Neural cell (in vitro differentiated cells): ENCODE measurements at regions not wholly inside any gene's neighbourhood (a gene's known extent, or its start where the extent isn't known, plus 50 kb on each side); places are given as distances from the start of the nearest gene placed in this dataset.

ENCODE experiments used
- H2AFZ ChIP-seq: fragments of 200-600, 300-800 bp; sonication (generic), shearing (Covaris generic); 2 replicates; pipeline ENCODE4 v1.6.0; 2014; ENCODE audit warnings: low read depth, mild to moderate bottlenecking, antibody characterized with exemption, low read length, moderate library complexity
- H3F3A ChIP-seq: fragments of 200-600 bp; shearing (Covaris generic); 2 replicates; pipeline ENCODE4 v1.6.1; 2016; ENCODE audit warnings: mild to moderate bottlenecking, moderate library complexity, mixed read lengths, antibody characterized with exemption, low read length; ENCODE audit not compliant: insufficient read depth, poor library complexity, severe bottlenecking
- H3K27ac ChIP-seq: fragments of 200-600, 300-800 bp; sonication (generic), shearing (Covaris generic); 2 replicates; pipeline ENCODE4 v1.5.1; 2014; ENCODE audit warnings: mild to moderate bottlenecking, low read length, moderate library complexity
- H3K27me3 ChIP-seq: fragments of 300-800, 200-600 bp; sonication (generic), shearing (Covaris generic); 2 replicates; pipeline ENCODE4 v1.6.0; 2014; ENCODE audit warnings: mild to moderate bottlenecking, low read depth, low read length, moderate library complexity; ENCODE audit not compliant: insufficient read depth
- H3K36me3 ChIP-seq: fragments of 300-800, 200-600 bp; sonication (generic), shearing (Covaris generic); 2 replicates; pipeline ENCODE4 v1.5.1; 2014; ENCODE audit warnings: mild to moderate bottlenecking, antibody characterized with exemption, low read length, moderate library complexity; ENCODE audit not compliant: insufficient read depth
- H3K4me2 ChIP-seq: fragments of 300-800, 200-600 bp; sonication (generic), shearing (Covaris generic); 2 replicates; pipeline ENCODE4 v1.6.0; 2014; ENCODE audit warnings: mild to moderate bottlenecking, low read length
- H3K4me3 ChIP-seq: fragments of 300-800, 200-600 bp; sonication (generic), shearing (Covaris generic); 2 replicates; pipeline ENCODE4 v1.5.1; 2014; ENCODE audit warnings: mild to moderate bottlenecking, low read length, moderate library complexity
- H3K79me2 ChIP-seq: fragments of 200-600 bp; shearing (Covaris generic); replicated peaks from 2 replicates; pipeline ENCODE4 v1.6.0; 2014; ENCODE audit warnings: mild to moderate bottlenecking, low read length, moderate library complexity; ENCODE audit not compliant: insufficient read depth
- H3K9ac ChIP-seq: fragments of 300-800, 200-600 bp; sonication (generic), shearing (Covaris generic); 2 replicates; pipeline ENCODE4 v1.6.1; 2016; ENCODE audit warnings: mild to moderate bottlenecking, low read length, mixed read lengths
- H3K9me2 ChIP-seq: fragments of 200-600 bp; shearing (Covaris generic); 2 replicates; pipeline ENCODE4 v1.6.1; 2016; ENCODE audit warnings: mild to moderate bottlenecking, low read length, mixed read lengths; ENCODE audit not compliant: insufficient read depth
- H3K9me3 ChIP-seq: fragments of 200-600, 300-800 bp; sonication (generic), shearing (Covaris generic); 2 replicates; pipeline ENCODE4 v1.6.1; 2016; ENCODE audit warnings: mild to moderate bottlenecking, mixed run types, low read length, moderate library complexity, mixed read lengths
- H4K20me1 ChIP-seq: fragments of 200-600 bp; shearing (Covaris generic); 2 replicates; pipeline ENCODE4 v1.6.1; 2016; ENCODE audit warnings: mild to moderate bottlenecking, mixed run types; ENCODE audit not compliant: insufficient read depth
- EP300 ChIP-seq: fragments of 450-650 bp; conservative IDR thresholded peaks from 2 replicates; pipeline ENCODE4 v1.6.1; 2014; ENCODE audit warnings: antibody characterized with exemption, mild to moderate bottlenecking, moderate library complexity; ENCODE audit not compliant: poor library complexity, severe bottlenecking
- EZH2 ChIP-seq: fragments of 200-600, 300-800 bp; shearing (Covaris generic), sonication (generic); IDR thresholded peaks from 2 replicates; pipeline ENCODE4 v1.6.1; 2014; ENCODE audit warnings: antibody characterized with exemption, low read length, borderline replicate concordance, mild to moderate bottlenecking; ENCODE audit not compliant: insufficient read depth, poor library complexity, severe bottlenecking
- MXI1 ChIP-seq: fragments of 450-650 bp; conservative IDR thresholded peaks from 2 replicates; pipeline ENCODE4 v1.6.1; 2014; ENCODE audit warnings: antibody characterized with exemption, mild to moderate bottlenecking; ENCODE audit not compliant: poor library complexity, severe bottlenecking
- POLR2AphosphoS5 ChIP-seq: IDR thresholded peaks from 2 replicates; pipeline ENCODE4 v1.6.1; 2012
- RAD21 ChIP-seq: fragments of 450-650 bp; conservative IDR thresholded peaks from 2 replicates; pipeline ENCODE4 v1.6.1; 2014; ENCODE audit warnings: antibody characterized with exemption, mild to moderate bottlenecking, moderate library complexity
- SMC3 ChIP-seq: fragments of 450-650 bp; conservative IDR thresholded peaks from 2 replicates; pipeline ENCODE4 v1.6.1; 2014; ENCODE audit warnings: antibody characterized with exemption, mild to moderate bottlenecking, moderate library complexity; ENCODE audit not compliant: poor library complexity
- TAF1 ChIP-seq: IDR thresholded peaks from 2 replicates; pipeline ENCODE4 v1.6.1; 2012; ENCODE audit warnings: low read depth
- TF ChIP-seq, protein P1 (sequence below): fragments of 450-650 bp; IDR thresholded peaks from 2 replicates; pipeline ENCODE4 v1.5.1; 2014; ENCODE audit warnings: antibody characterized with exemption, mild to moderate bottlenecking, moderate library complexity; ENCODE audit not compliant: poor library complexity, severe bottlenecking
- TF ChIP-seq, protein P2 (sequence below): IDR thresholded peaks from 2 replicates; pipeline ENCODE4 v1.6.1; 2012; ENCODE audit warnings: borderline replicate concordance

DNA sequence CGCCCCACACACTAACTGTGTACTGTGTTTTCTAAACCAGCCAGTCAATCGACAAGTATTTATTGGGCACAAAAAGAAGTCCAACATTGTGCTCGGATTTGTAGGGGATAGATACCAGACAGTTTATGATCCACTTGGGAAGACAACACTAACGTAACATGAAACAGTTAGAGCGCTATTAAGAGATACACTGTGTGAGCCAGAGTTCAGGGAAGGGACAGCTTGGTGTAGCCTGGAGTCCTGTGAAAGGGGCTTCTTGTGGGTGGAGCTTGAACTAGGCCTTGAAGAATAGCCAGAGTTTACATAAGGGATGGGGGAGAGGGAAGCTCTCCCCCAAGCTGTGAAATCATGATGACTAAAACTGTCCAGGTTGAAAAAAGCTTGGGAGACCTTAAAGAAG, 176.4 kb upstream of the TCF4 start:
- no peak overlapping the region for H3K27ac ChIP-seq
- no peaks in the 10 kb centered on the region for H3K36me3 ChIP-seq
- no peaks in the 10 kb centered on the region for H3F3A ChIP-seq
- H2AFZ ChIP-seq = no peak overlapping the region
- no peaks in the 10 kb centered on the region for H3K9me3 ChIP-seq
- H3K79me2 ChIP-seq = no peaks in the 10 kb centered on the region
- H3K9ac ChIP-seq = no peak overlapping the region
- no peaks in the 10 kb centered on the region for H3K9me2 ChIP-seq
- H3K4me3 ChIP-seq = no peak overlapping the region
- no peaks in the 10 kb centered on the region for H3K27me3 ChIP-seq
- H4K20me1 ChIP-seq = no peaks in the 10 kb centered on the region
- TF ChIP-seq MXI1 (no peak), EZH2 (no peak), SMC3 (no peak), TAF1 (no peak), POLR2AphosphoS5 (no peak), EP300 (no peak), RAD21 (no peak)
- TF ChIP-seq, protein P1, sequence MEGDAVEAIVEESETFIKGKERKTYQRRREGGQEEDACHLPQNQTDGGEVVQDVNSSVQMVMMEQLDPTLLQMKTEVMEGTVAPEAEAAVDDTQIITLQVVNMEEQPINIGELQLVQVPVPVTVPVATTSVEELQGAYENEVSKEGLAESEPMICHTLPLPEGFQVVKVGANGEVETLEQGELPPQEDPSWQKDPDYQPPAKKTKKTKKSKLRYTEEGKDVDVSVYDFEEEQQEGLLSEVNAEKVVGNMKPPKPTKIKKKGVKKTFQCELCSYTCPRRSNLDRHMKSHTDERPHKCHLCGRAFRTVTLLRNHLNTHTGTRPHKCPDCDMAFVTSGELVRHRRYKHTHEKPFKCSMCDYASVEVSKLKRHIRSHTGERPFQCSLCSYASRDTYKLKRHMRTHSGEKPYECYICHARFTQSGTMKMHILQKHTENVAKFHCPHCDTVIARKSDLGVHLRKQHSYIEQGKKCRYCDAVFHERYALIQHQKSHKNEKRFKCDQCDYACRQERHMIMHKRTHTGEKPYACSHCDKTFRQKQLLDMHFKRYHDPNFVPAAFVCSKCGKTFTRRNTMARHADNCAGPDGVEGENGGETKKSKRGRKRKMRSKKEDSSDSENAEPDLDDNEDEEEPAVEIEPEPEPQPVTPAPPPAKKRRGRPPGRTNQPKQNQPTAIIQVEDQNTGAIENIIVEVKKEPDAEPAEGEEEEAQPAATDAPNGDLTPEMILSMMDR = no peak
- TF ChIP-seq, protein P2, sequence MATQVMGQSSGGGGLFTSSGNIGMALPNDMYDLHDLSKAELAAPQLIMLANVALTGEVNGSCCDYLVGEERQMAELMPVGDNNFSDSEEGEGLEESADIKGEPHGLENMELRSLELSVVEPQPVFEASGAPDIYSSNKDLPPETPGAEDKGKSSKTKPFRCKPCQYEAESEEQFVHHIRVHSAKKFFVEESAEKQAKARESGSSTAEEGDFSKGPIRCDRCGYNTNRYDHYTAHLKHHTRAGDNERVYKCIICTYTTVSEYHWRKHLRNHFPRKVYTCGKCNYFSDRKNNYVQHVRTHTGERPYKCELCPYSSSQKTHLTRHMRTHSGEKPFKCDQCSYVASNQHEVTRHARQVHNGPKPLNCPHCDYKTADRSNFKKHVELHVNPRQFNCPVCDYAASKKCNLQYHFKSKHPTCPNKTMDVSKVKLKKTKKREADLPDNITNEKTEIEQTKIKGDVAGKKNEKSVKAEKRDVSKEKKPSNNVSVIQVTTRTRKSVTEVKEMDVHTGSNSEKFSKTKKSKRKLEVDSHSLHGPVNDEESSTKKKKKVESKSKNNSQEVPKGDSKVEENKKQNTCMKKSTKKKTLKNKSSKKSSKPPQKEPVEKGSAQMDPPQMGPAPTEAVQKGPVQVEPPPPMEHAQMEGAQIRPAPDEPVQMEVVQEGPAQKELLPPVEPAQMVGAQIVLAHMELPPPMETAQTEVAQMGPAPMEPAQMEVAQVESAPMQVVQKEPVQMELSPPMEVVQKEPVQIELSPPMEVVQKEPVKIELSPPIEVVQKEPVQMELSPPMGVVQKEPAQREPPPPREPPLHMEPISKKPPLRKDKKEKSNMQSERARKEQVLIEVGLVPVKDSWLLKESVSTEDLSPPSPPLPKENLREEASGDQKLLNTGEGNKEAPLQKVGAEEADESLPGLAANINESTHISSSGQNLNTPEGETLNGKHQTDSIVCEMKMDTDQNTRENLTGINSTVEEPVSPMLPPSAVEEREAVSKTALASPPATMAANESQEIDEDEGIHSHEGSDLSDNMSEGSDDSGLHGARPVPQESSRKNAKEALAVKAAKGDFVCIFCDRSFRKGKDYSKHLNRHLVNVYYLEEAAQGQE = no peak
- H3K4me2 ChIP-seq = no peak overlapping the region

DNA sequence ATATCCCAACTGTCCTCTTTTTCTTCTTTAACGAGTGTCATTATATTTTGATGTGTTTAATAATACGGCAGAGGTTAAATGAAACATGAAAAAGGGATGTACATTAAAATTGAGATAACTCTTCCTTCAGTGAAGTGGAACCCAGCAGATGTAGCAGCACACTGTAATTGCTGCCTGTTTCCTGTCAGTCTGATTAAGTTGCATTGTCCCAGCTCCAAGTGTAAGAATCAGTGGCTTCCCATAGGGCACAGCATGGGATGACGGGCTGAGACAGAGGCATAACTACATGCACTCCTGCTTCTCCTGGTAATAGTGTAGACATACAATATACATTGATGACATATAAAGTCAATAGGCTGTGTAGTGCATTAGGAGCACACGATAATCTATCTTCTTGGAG, 175.8 kb upstream of the TCF4 start:
- no peaks in the 10 kb centered on the region for H3K9me2 ChIP-seq
- no peaks in the 10 kb centered on the region for H3K9me3 ChIP-seq
- no peaks in the 10 kb centered on the region for H4K20me1 ChIP-seq
- H3K27ac ChIP-seq = no peak overlapping the region
- TF ChIP-seq, protein P1 = no peak
- no peak for TF ChIP-seq TAF1
- peak; percentile 82 for TF ChIP-seq POLR2AphosphoS5
- TF ChIP-seq, protein P2 = peak; percentile 62
- TF ChIP-seq MXI1 = peak; percentile 22
- peak; percentile 78 for TF ChIP-seq EP300
- no peak for TF ChIP-seq RAD21
- TF ChIP-seq SMC3 = peak; percentile 22
- TF ChIP-seq EZH2 = no peak
- H3K36me3 ChIP-seq = no peaks in the 10 kb centered on the region
- H3F3A ChIP-seq = no peaks in the 10 kb centered on the region
- no peaks in the 10 kb centered on the region for H3K79me2 ChIP-seq
- no peaks in the 10 kb centered on the region for H3K27me3 ChIP-seq
- H2AFZ ChIP-seq = no peak overlapping the region
- H3K4me3 ChIP-seq = peak overlapping the region; percentile 11
- peak overlapping the region; percentile 48 for H3K4me2 ChIP-seq
- no peak overlapping the region for H3K9ac ChIP-seq
